ENCODE measurements at regions not wholly inside any gene's neighbourhood (a gene's known extent, or its start where the extent isn't known, plus 50 kb on each side); places are given as distances from the start of the nearest gene placed in this dataset.

- DNase-seq (ENCODE audit: low spot score): no peak
These were observed 575.3 kb upstream of the MEF2C start for GRCh38 chr5:89458332-89458656.

GRCh38 chr5:89457411-89458331 lies 574.7 kb upstream of the MEF2C start:
- DNase-seq (ENCODE audit: low spot score): no peak

- DNase-seq (ENCODE audit: low spot score): no peak
These were observed 569.1 kb upstream of the MEF2C start for GRCh38 chr5:89452081-89452480.

GRCh38 chr5:89451263-89451662 lies 568.3 kb upstream of the MEF2C start:
- DNase-seq (ENCODE audit: low spot score): no peak

- DNase-seq (ENCODE audit: low spot score): no peak
These were observed 567.2 kb upstream of the MEF2C start for GRCh38 chr5:89450149-89450538.

- DNase-seq (ENCODE audit: low spot score): no peak
These were observed 566.6 kb upstream of the MEF2C start for GRCh38 chr5:89449392-89450148.

- no peak for DNase-seq (ENCODE audit: low spot score)
These were observed 564.0 kb upstream of the MEF2C start for GRCh38 chr5:89447027-89447426.

- no peak for DNase-seq (ENCODE audit: low spot score)
These were observed 562.2 kb upstream of the MEF2C start for GRCh38 chr5:89445106-89445745.

GRCh38 chr5:89444088-89444487 lies 561.1 kb upstream of the MEF2C start:
- DNase-seq (ENCODE audit: low spot score): no peak

GRCh38 chr5:89443508-89443907 lies 560.5 kb upstream of the MEF2C start:
- DNase-seq (ENCODE audit: low spot score): no peak

- no peak for DNase-seq (ENCODE audit: low spot score)
These were observed 559.0 kb upstream of the MEF2C start for GRCh38 chr5:89441965-89442364.

- no peak for DNase-seq (ENCODE audit: low spot score)
These were observed 557.7 kb upstream of the MEF2C start for GRCh38 chr5:89440670-89441069.

GRCh38 chr5:89437450-89438435 lies 554.8 kb upstream of the MEF2C start:
- no peak for DNase-seq (ENCODE audit: low spot score)

GRCh38 chr5:89436464-89436863 lies 553.5 kb upstream of the MEF2C start:
- DNase-seq (ENCODE audit: low spot score): no peak

- no peak for DNase-seq (ENCODE audit: low spot score)
These were observed 552.4 kb upstream of the MEF2C start for GRCh38 chr5:89435347-89435746.

- no peak for DNase-seq (ENCODE audit: low spot score)
These were observed 545.6 kb upstream of the MEF2C start for GRCh38 chr5:89428624-89429023.

- DNase-seq (ENCODE audit: low spot score): no peak
These were observed 542.1 kb upstream of the MEF2C start for GRCh38 chr5:89425062-89425461.

- no peak for DNase-seq (ENCODE audit: low spot score)
These were observed 538.1 kb upstream of the MEF2C start for GRCh38 chr5:89421035-89421434.

GRCh38 chr5:89418407-89419085 lies 535.6 kb upstream of the MEF2C start:
- DNase-seq (ENCODE audit: low spot score): no peak

GRCh38 chr5:89417990-89418389 lies 535.0 kb upstream of the MEF2C start:
- DNase-seq (ENCODE audit: low spot score): no peak

GRCh38 chr5:89417515-89417914 lies 534.5 kb upstream of the MEF2C start:
- DNase-seq (ENCODE audit: low spot score): no peak

Measured in D341Med (cell line).